ENCODE measurements at regions not wholly inside any gene's neighbourhood (a gene's known extent, or its start where the extent isn't known, plus 50 kb on each side); places are given as distances from the start of the nearest gene placed in this dataset.

DNA sequence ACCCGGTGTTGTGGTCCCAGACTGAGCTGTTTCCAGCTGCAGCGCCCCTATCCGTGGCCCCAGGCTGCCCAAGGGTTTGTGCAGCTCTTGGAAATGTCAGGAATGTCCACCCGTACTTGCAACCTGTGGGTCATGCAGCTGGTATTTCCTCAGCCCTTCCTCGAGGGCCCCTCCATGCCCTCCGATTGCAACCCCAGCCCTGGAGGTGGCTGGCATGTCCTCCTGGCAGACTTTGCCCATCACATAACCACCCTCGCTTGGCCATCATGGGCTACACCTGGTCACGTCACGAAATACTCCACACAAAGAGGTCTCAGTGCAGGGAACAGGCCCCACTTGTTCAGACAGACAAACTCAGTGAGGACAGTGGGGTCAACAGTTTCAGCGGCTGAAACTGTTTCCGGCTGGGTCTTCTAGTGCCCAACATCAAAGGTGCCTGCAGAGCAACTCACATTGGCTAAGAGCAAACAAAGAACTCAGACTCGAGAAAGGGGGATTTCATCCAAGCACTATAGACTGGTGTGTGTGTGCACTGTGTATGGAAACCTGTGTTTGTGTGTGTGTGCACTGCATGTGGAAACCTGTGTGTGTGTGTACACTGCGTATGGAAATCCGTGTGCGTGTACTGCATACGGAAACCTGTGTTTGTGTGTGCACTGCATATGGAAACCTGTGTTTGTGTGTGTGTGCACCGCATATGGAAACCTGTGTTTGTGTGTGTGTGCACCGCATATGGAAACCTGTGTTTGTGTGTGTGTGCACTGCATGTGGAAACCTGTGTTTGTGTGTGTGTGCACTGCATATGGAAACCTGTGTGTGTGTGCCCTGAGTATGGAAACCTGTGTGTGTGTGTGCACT is 72.8 kb upstream of the CCND1 start (continued):
- TF ChIP-seq NCOR1 (IDR thresholded peaks at IDR 0.05; ENCODE audit: borderline replicate concordance, low read length): peak; percentile 81
- TF ChIP-seq ZNF768 (CRISPR knock-in tag; IDR thresholded peaks at IDR 0.05): no peak; the same call in 1 of the 2 replicates
- peak; percentile 69; the same call in 1 of the 2 replicates for TF ChIP-seq RXRB (CRISPR knock-in tag; IDR thresholded peaks at IDR 0.05; ENCODE audit: borderline replicate concordance)
- TF ChIP-seq ZMYM2 (CRISPR knock-in tag; IDR thresholded peaks at IDR 0.05): peak; percentile 68; the same call in 1 of the 2 replicates
- TF ChIP-seq ZNF274 (CRISPR knock-in tag; IDR thresholded peaks at IDR 0.05): 0 out of 2 replicates have a peak, but pooled peaks have one; percentile 46
- TF ChIP-seq AKAP8 (CRISPR knock-in tag; IDR thresholded peaks at IDR 0.05): no peak
- peak; percentile 94 for TF ChIP-seq TCF7 (IDR thresholded peaks at IDR 0.05; ENCODE audit: low read depth)
- TF ChIP-seq ELF3 (CRISPR knock-in tag; IDR thresholded peaks at IDR 0.05): peak; percentile 64
- no peak for TF ChIP-seq USF2 (IDR thresholded peaks at IDR 0.05; ENCODE audit: low read depth, low read length)
- TF ChIP-seq USF2 (CRISPR knock-in tag; IDR thresholded peaks at IDR 0.05; ENCODE audit: borderline replicate concordance): no peak
- TF ChIP-seq ZNF280D (CRISPR knock-in tag; IDR thresholded peaks at IDR 0.05): peak; percentile 48; the same call in 1 of the 2 replicates
- no peak for TF ChIP-seq FOXK2 (IDR thresholded peaks at IDR 0.05)
- no peak for TF ChIP-seq SP1 (IDR thresholded peaks at IDR 0.05)
- no peak for TF ChIP-seq SP1 (CRISPR knock-in tag; IDR thresholded peaks at IDR 0.05)
- TF ChIP-seq NKX3-1 (CRISPR knock-in tag; IDR thresholded peaks at IDR 0.05): no peak
- TF ChIP-seq ZSCAN9 (CRISPR knock-in tag; IDR thresholded peaks at IDR 0.05; ENCODE audit: borderline replicate concordance): no peak
- TF ChIP-seq ZNF546 (CRISPR knock-in tag; conservative IDR thresholded peaks at IDR 0.05): no peak
- peak; percentile 46; the same call in 1 of the 2 replicates for TF ChIP-seq NR2C2 (CRISPR knock-in tag; IDR thresholded peaks at IDR 0.05; ENCODE audit: borderline replicate concordance)
- TF ChIP-seq, protein P1, sequence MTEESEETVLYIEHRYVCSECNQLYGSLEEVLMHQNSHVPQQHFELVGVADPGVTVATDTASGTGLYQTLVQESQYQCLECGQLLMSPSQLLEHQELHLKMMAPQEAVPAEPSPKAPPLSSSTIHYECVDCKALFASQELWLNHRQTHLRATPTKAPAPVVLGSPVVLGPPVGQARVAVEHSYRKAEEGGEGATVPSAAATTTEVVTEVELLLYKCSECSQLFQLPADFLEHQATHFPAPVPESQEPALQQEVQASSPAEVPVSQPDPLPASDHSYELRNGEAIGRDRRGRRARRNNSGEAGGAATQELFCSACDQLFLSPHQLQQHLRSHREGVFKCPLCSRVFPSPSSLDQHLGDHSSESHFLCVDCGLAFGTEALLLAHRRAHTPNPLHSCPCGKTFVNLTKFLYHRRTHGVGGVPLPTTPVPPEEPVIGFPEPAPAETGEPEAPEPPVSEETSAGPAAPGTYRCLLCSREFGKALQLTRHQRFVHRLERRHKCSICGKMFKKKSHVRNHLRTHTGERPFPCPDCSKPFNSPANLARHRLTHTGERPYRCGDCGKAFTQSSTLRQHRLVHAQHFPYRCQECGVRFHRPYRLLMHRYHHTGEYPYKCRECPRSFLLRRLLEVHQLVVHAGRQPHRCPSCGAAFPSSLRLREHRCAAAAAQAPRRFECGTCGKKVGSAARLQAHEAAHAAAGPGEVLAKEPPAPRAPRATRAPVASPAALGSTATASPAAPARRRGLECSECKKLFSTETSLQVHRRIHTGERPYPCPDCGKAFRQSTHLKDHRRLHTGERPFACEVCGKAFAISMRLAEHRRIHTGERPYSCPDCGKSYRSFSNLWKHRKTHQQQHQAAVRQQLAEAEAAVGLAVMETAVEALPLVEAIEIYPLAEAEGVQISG (CRISPR knock-in tag; IDR thresholded peaks at IDR 0.05): no peak
- TF ChIP-seq SKI (IDR thresholded peaks at IDR 0.05; ENCODE audit: partially characterized antibody): peak; percentile 86
